Nephron (organoid): ENCODE measurements at regions not wholly inside any gene's neighbourhood (a gene's known extent, or its start where the extent isn't known, plus 50 kb on each side); places are given as distances from the start of the nearest gene placed in this dataset.

ENCODE experiments used
- H3K27ac Mint-ChIP-seq, 3 experiments: 2 replicates each; pipeline ENCODE4 v1.8.0; 2020; ENCODE audit warnings: mixed read lengths in 3 of 3, mild to moderate bottlenecking in 2 of 3, moderate library complexity in 1 of 3
- H3K27me3 Mint-ChIP-seq: 2 replicates; pipeline ENCODE4 v1.8.0; 2021; ENCODE audit warnings: low read depth, mild to moderate bottlenecking, moderate library complexity, mixed read lengths
- H3K36me3 Mint-ChIP-seq: 2 replicates; pipeline ENCODE4 v1.8.0; 2020; ENCODE audit warnings: low read depth, mixed read lengths
- H3K4me1 Mint-ChIP-seq: 2 replicates; pipeline ENCODE4 v1.8.0; 2020; ENCODE audit warnings: mixed read lengths
- H3K4me3 Mint-ChIP-seq, 3 experiments: 2 replicates each; pipeline ENCODE4 v1.8.0; 2020; ENCODE audit warnings: mild to moderate bottlenecking in 3 of 3, mixed read lengths in 3 of 3, moderate library complexity in 2 of 3
- H3K9me3 Mint-ChIP-seq: 2 replicates; pipeline ENCODE4 v1.8.0; 2020; ENCODE audit warnings: mixed read lengths
- TF ChIP-seq, protein P1 (sequence below), 3 experiments: fragments of 200-600 bp; sonication (generic); IDR thresholded peaks; one replicate each; pipeline ENCODE4 v1.5.0; 2021; ENCODE audit warnings: antibody characterized with exemption in 3 of 3; ENCODE audit not compliant: unreplicated experiment in 3 of 3

DNA sequence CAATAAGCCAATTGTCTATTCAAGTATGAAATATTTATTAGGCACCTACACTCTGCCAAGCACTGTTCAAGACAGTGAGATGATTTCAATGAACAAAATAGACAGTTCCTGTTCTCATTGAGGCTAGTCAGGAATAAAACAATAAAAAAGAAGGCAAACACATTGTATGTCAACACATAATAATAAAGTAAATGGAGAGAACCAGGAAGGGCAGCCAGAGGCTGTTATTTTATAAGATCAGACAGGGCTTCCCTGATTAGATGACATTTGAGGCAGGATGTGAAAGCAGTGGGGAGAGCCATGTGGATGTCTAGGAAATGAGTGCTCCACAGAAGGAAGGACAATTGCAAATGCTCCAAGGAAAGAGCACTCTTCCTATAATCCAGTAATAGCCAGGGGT lies 2371.1 kb downstream of the MAT2B start:
- no peaks in the 10 kb centered on the region for H3K27me3 Mint-ChIP-seq
- no peak overlapping the region for H3K27ac Mint-ChIP-seq
- TF ChIP-seq, protein P1, sequence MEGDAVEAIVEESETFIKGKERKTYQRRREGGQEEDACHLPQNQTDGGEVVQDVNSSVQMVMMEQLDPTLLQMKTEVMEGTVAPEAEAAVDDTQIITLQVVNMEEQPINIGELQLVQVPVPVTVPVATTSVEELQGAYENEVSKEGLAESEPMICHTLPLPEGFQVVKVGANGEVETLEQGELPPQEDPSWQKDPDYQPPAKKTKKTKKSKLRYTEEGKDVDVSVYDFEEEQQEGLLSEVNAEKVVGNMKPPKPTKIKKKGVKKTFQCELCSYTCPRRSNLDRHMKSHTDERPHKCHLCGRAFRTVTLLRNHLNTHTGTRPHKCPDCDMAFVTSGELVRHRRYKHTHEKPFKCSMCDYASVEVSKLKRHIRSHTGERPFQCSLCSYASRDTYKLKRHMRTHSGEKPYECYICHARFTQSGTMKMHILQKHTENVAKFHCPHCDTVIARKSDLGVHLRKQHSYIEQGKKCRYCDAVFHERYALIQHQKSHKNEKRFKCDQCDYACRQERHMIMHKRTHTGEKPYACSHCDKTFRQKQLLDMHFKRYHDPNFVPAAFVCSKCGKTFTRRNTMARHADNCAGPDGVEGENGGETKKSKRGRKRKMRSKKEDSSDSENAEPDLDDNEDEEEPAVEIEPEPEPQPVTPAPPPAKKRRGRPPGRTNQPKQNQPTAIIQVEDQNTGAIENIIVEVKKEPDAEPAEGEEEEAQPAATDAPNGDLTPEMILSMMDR (IDR thresholded peaks at IDR 0.05; ENCODE audit: unreplicated experiment in 3 of 3): no peak
- H3K4me3 Mint-ChIP-seq: no peak overlapping the region
- H3K9me3 Mint-ChIP-seq: peaks cover 2% of the 10 kb centered on the region
- no peaks in the 10 kb centered on the region for H3K36me3 Mint-ChIP-seq
- H3K4me1 Mint-ChIP-seq: no peaks in the 10 kb centered on the region

DNA sequence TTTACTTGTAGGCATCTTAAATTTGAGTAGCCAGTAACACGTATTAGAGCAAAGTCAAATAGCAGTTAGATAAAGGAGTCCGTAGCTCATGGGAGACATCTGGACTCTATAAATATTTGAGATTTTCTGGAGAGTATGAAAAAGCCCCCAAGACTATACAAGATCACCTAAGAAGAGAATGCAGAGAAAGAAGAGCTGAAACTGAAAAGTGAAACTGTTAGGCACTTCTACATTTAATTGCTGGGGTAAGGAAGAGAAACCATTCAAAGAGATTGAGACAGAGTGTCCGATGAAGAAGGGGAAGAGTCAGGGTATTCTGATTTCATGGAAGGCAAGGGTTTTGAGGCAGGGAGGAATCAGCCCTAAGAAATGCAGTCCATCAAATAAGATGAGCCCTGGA lies 2372.1 kb downstream of the MAT2B start:
- TF ChIP-seq, protein P1 (IDR thresholded peaks at IDR 0.05; ENCODE audit: unreplicated experiment in 3 of 3): no peak
- Mint-ChIP-seq H3K27me3 (no peaks in the 10 kb centered on the region), H3K4me3 (no peak overlapping the region), H3K4me1 (no peaks in the 10 kb centered on the region), H3K27ac (no peak overlapping the region), H3K36me3 (no peaks in the 10 kb centered on the region), H3K9me3 (peaks cover 2% of the 10 kb centered on the region)

DNA sequence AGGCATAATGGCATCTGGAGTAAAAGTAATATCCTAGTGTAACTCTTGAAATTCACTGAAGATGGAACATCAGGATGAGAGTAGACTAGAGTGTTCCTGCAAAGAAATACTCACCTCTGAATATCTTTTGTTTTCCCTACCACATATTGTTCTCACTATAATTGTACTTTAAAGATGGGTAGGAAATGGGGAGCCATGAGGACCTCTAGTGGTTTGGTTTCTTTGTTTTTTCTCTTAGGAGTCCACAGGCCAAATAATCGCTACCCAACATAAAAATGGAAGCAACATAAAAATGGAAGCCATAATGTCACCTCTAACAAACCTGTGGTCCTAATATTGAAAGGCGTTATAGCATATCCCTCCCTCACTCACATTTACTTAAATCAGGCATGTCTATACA lies 2375.8 kb downstream of the MAT2B start:
- H3K27ac Mint-ChIP-seq: no peak overlapping the region
- no peak overlapping the region for H3K4me3 Mint-ChIP-seq
- TF ChIP-seq, protein P1 (IDR thresholded peaks at IDR 0.05; ENCODE audit: unreplicated experiment in 3 of 3): no peak
- no peaks in the 10 kb centered on the region for H3K27me3 Mint-ChIP-seq
- H3K36me3 Mint-ChIP-seq: no peaks in the 10 kb centered on the region
- peaks cover 9% of the 10 kb centered on the region for H3K4me1 Mint-ChIP-seq
- peaks cover 6% of the 10 kb centered on the region for H3K9me3 Mint-ChIP-seq

DNA sequence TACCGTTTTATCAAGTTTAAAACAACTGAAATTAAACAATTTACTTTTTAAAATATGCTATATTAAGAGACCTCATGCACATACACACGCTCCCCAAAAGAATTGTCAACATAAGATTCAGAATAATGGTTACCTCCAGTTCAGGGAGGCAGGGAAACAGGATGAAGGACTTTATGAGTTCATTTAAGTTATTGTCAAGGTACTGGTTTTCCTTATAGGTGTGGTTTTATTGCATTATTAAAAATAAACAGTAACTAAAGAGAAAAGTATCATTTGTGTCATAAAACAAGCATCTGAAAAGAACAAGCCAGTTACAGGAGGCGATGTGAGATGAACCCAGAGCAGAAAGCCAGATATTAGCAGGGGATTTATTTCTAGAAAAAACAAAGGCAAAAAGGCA lies 2376.7 kb downstream of the MAT2B start:
- peaks cover 6% of the 10 kb centered on the region for H3K9me3 Mint-ChIP-seq
- peaks cover 9% of the 10 kb centered on the region for H3K4me1 Mint-ChIP-seq
- no peaks in the 10 kb centered on the region for H3K36me3 Mint-ChIP-seq
- TF ChIP-seq, protein P1 (IDR thresholded peaks at IDR 0.05; ENCODE audit: unreplicated experiment in 3 of 3): no peak
- no peak overlapping the region for H3K27ac Mint-ChIP-seq
- H3K27me3 Mint-ChIP-seq: no peaks in the 10 kb centered on the region
- H3K4me3 Mint-ChIP-seq: no peak overlapping the region

DNA sequence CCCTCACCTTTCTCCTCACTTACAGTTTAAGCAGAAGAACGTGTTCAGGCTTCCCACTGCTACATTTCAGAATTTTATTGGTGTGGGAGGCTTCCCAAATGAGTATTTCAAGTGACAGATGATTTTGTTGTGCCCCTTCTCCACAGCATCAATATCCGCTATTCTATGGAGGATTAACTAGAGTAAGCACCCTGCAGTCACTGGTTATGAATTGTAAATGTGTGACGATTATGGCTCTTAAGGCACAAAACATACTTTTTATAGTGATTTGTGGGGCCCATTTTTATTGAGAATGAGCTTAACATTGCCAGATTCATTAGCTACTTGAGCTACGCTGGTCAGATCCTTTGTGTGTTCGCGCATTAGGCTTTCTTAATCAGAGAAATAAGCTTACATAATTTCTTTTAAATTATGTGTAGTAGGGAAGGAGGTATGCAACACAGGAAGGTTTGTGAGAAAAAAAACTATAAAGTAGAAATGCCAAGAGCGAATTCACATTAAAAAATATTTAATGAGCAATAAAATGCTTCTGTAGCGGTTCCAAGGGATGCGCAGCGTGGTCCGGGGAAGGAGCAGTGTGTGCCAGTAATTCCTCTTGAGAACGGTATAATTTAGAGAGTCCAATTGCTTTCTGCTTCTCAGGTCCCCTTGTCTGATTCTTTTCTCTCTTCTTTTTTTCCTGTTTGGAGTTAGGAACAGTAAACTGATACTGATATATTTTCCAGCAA lies 2380.4 kb downstream of the MAT2B start:
- no peaks in the 10 kb centered on the region for H3K36me3 Mint-ChIP-seq
- TF ChIP-seq, protein P1 (IDR thresholded peaks at IDR 0.05; ENCODE audit: unreplicated experiment in 3 of 3): no peak
- no peaks in the 10 kb centered on the region for H3K27me3 Mint-ChIP-seq
- peaks cover 9% of the 10 kb centered on the region for H3K4me1 Mint-ChIP-seq
- no peak overlapping the region for H3K4me3 Mint-ChIP-seq
- H3K27ac Mint-ChIP-seq: no peak overlapping the region
- H3K9me3 Mint-ChIP-seq: peaks cover 4% of the 10 kb centered on the region

DNA sequence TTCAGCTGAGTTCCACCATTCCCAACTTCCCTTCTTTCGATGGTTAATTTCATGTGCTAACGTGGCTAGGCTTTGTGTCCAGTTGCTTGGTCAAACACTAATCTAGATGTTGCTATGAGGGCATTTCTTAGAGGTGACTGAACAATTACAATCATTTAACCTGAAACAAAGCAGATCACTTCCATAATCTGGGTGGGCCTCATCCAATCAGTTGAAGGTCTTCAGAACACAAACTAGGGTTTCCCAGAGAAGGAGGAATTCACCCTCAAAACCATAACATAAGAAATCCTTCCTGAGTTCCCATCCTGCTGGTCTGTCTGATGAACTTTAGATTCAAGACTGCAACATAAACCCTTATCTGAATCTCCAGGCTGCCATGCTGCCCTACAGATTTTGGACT lies 2381.7 kb downstream of the MAT2B start:
- H3K36me3 Mint-ChIP-seq: no peaks in the 10 kb centered on the region

More for the DNA sequence above, 2381.7 kb downstream of the MAT2B start:
- H3K4me1 Mint-ChIP-seq: peaks cover 9% of the 10 kb centered on the region
- H3K27ac Mint-ChIP-seq: no peak overlapping the region
- TF ChIP-seq, protein P1 (IDR thresholded peaks at IDR 0.05; ENCODE audit: unreplicated experiment in 3 of 3): no peak
- peaks cover 4% of the 10 kb centered on the region for H3K9me3 Mint-ChIP-seq
- H3K4me3 Mint-ChIP-seq: no peak overlapping the region
- no peaks in the 10 kb centered on the region for H3K27me3 Mint-ChIP-seq
